Fibroblast of the aortic adventitia (primary cell): ENCODE measurements at regions not wholly inside any gene's neighbourhood (a gene's known extent, or its start where the extent isn't known, plus 50 kb on each side); places are given as distances from the start of the nearest gene placed in this dataset.

Experiments used
- DNase-seq: peaks from one replicate; pipeline ENCODE4 v3.0.0-alpha.2; 2010; ENCODE audit warnings: low read depth
- H3K4me3 ChIP-seq: 2 replicates; pipeline ENCODE4 v1.5.1; 2011; ENCODE audit warnings: low read depth, mild to moderate bottlenecking, control low read depth, low read length, moderate library complexity
- CTCF ChIP-seq: IDR thresholded peaks from 2 replicates; pipeline ENCODE4 v1.5.1; 2011; ENCODE audit warnings: mild to moderate bottlenecking, low read length, control low read depth, inconsistent platforms; ENCODE audit not compliant: insufficient read depth

- no peak for DNase-seq
- no peak for TF ChIP-seq CTCF
- H3K4me3 ChIP-seq = no peak overlapping the region
Measured at GRCh38 chr6:51021171-51021570, 202.5 kb downstream of the TFAP2B start.

- no peak for DNase-seq
- no peak for TF ChIP-seq CTCF
- no peak overlapping the region for H3K4me3 ChIP-seq
Measured at GRCh38 chr6:51024126-51024525, 205.5 kb downstream of the TFAP2B start.

- no peak overlapping the region for H3K4me3 ChIP-seq
- no peak for TF ChIP-seq CTCF
- DNase-seq = peak; percentile 11
Measured at GRCh38 chr6:51025082-51025777, 206.6 kb downstream of the TFAP2B start.

GRCh38 chr6:51027283-51028065 lies 208.8 kb downstream of the TFAP2B start:
- DNase-seq = no peak
- TF ChIP-seq CTCF = no peak

GRCh38 chr6:51028276-51028675 lies 209.6 kb downstream of the TFAP2B start:
- TF ChIP-seq CTCF = no peak
- DNase-seq = peak; percentile 7
- no peak overlapping the region for H3K4me3 ChIP-seq

More at GRCh38 chr6:51027283-51028065, 208.8 kb downstream of the TFAP2B start:
- H3K4me3 ChIP-seq = no peak overlapping the region

- no peak overlapping the region for H3K4me3 ChIP-seq
- no peak for TF ChIP-seq CTCF
- DNase-seq = peak; percentile 43
Measured at GRCh38 chr6:51029561-51029960, 210.9 kb downstream of the TFAP2B start.
